B cell (primary cell): ENCODE measurements at regions not wholly inside any gene's neighbourhood (a gene's known extent, or its start where the extent isn't known, plus 50 kb on each side); places are given as distances from the start of the nearest gene placed in this dataset.

Experiments used
- CTCF ChIP-seq: fragments of 200-600 bp; IDR thresholded peaks from one replicate; pipeline ENCODE4 v1.8.0; 2022; ENCODE audit warnings: antibody characterized with exemption, mild to moderate bottlenecking
- EZH2 ChIP-seq: IDR thresholded peaks from 2 replicates; pipeline ENCODE4 v1.6.1; 2012; ENCODE audit warnings: borderline replicate concordance, low read depth, mild to moderate bottlenecking, moderate library complexity, low read length; ENCODE audit not compliant: insufficient read depth, poor library complexity, severe bottlenecking

GRCh38 chr9:8078641-8079140, 279.1 kb upstream of the DMAC1 start:
- no peak for TF ChIP-seq CTCF
- no peak for TF ChIP-seq EZH2
